ENCODE measurements at regions not wholly inside any gene's neighbourhood (a gene's known extent, or its start where the extent isn't known, plus 50 kb on each side); places are given as distances from the start of the nearest gene placed in this dataset.
A peak's percentile ranks its signal among the peaks of the same experiment; 100 is the strongest.
"Not testable (repeated sequence)": the region's sequence is repeated elsewhere in the genome, so short reads cannot be mapped to it uniquely, and the experiment has no call there.

DNA sequence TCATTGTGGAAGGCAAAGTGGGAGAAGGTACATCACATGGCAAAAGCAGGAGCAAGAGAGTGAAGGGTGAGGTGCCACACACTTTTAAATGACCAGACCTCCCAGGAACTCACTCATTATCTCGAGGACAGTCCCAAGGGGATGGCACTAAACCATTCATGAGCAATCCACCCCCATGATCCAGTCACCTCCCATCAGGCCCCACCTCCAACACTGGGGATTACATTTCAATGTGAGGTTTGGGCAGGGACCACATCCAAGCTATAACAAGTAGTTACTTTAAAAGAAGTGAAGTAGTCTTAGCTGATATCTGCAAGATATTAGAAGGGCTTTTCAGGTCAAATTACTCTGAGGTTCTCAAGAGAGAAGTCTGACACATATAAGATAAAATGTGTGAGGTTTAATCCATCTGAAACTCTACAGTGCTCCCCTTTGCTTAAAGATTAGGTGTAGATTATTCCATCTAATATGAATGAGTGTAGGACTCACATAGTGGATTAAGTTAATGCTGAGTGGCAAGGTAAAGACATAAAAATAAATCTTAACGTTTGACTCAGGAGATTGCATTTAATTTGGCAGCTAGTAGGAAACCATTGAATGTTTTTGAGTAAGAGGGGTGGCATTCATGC, 130.8 kb downstream of the TMX1 start:
- ATAC-seq (no peak), DNase-seq (no peak)
- Histone ChIP-seq H3K4me3 (no peak overlapping the region), H3K9me3 (no peaks in the 10 kb centered on the region), H3K4me1 (peaks cover 4% of the 10 kb centered on the region), H3K27me3 (no peaks in the 10 kb centered on the region), H3K36me3 (no peaks in the 10 kb centered on the region), H3K27ac (no peak overlapping the region)
- intact Hi-C loops (cut with DNase I): no loop called here
- TF ChIP-seq CTCF (IDR thresholded peaks at IDR 0.05): no peak

- intact Hi-C loops (cut with DNase I); H3K4me3 ChIP-seq; H3K27ac ChIP-seq; DNase-seq; ATAC-seq; H3K9me3 ChIP-seq; H3K4me1 ChIP-seq; H3K36me3 ChIP-seq; H3K27me3 ChIP-seq: not testable (repeated sequence)
Observed at GRCh38 chr14:51377186-51377585, 137.1 kb downstream of the TMX1 start.

- Histone ChIP-seq H3K36me3 (no peaks in the 10 kb centered on the region), H3K27ac (no peak overlapping the region), H3K27me3 (no peaks in the 10 kb centered on the region), H3K4me3 (no peak overlapping the region), H3K9me3 (no peaks in the 10 kb centered on the region), H3K4me1 (peaks cover 5% of the 10 kb centered on the region)
- intact Hi-C loops (cut with DNase I): no loop called here
- no peak for DNase-seq
- peak; percentile 75 for ATAC-seq
- TF ChIP-seq CTCF (IDR thresholded peaks at IDR 0.05): no peak
Observed at GRCh38 chr14:51382506-51382905, 142.5 kb downstream of the TMX1 start.

DNA sequence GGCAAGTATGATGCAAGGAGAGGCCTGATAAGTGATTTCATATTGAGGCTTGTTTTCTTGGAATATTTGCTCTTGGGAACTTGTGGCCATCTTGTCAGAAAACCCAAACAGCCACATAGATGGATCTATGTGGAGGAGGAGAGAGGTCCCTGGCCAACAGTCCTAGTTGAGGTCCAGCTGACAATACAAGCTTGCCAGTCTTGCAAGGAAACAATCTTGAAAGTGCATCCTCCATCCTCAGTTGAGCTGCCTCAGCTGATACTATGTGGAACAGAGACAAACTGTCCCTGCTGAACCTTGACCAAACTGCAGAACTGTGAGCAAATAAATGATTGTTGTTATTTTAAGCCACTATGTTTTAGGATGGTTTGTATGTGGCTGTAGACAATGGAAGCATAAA, 146.4 kb downstream of the TMX1 start:
- H3K4me3 ChIP-seq: no peak overlapping the region
- H3K9me3 ChIP-seq: no peaks in the 10 kb centered on the region
- DNase-seq: no peak
- TF ChIP-seq CTCF (IDR thresholded peaks at IDR 0.05): no peak
- no peaks in the 10 kb centered on the region for H3K27me3 ChIP-seq
- no peak for ATAC-seq
- intact Hi-C loops (cut with DNase I): no loop called here
- H3K4me1 ChIP-seq: peaks cover 8% of the 10 kb centered on the region
- H3K27ac ChIP-seq: no peak overlapping the region
- H3K36me3 ChIP-seq: no peaks in the 10 kb centered on the region

- intact Hi-C loops (cut with DNase I): no loop called here
- Histone ChIP-seq H3K36me3 (no peaks in the 10 kb centered on the region), H3K4me3 (no peak overlapping the region), H3K27me3 (no peaks in the 10 kb centered on the region), H3K9me3 (no peaks in the 10 kb centered on the region), H3K27ac (no peak overlapping the region), H3K4me1 (peaks cover 8% of the 10 kb centered on the region)
- peak; percentile 24 for ATAC-seq
- no peak for DNase-seq
- TF ChIP-seq CTCF (IDR thresholded peaks at IDR 0.05): no peak
Observed at GRCh38 chr14:51386983-51387735, 147.1 kb downstream of the TMX1 start.

- Histone ChIP-seq H3K4me3 (no peak overlapping the region), H3K36me3 (no peaks in the 10 kb centered on the region), H3K27ac (no peak overlapping the region), H3K4me1 (peaks cover 23% of the 10 kb centered on the region), H3K9me3 (no peaks in the 10 kb centered on the region), H3K27me3 (no peaks in the 10 kb centered on the region)
- DNase-seq (no peak), ATAC-seq (no peak)
- no peak for TF ChIP-seq CTCF (IDR thresholded peaks at IDR 0.05)
- intact Hi-C loops (cut with DNase I): no loop called here
Observed at GRCh38 chr14:51392416-51392815, 152.4 kb downstream of the TMX1 start.
